Left lung (tissue), 4 donors: ENCODE measurements at regions not wholly inside any gene's neighbourhood (a gene's known extent, or its start where the extent isn't known, plus 50 kb on each side); places are given as distances from the start of the nearest gene placed in this dataset.

ENCODE experiments used
- ATAC-seq: fragments of 200-7000 bp; cut with Tn5 transposase; one replicate; pipeline ENCODE4 v1.9.1; 2020; ENCODE audit warnings: moderate library complexity
- DNase-seq, 4 donors: peaks; one replicate each; pipeline ENCODE4 v3.0.0-alpha.2; 2013 to 2020
- H3K27ac ChIP-seq, 2 donors: fragments of 200-600 bp; sonication (generic) in 1 of 2; one replicate each; pipeline versions ENCODE4 v1.5.0 to v1.8.0; 2020 to 2021
- H3K27me3 ChIP-seq, 2 donors: fragments of 200-600 bp; sonication (generic) in 1 of 2; one replicate each; pipeline versions ENCODE4 v1.5.0 to v1.8.0; 2020 to 2021
- H3K36me3 ChIP-seq, 2 donors: fragments of 200-600 bp; sonication (generic) in 1 of 2; one replicate each; pipeline versions ENCODE4 v1.5.0 to v1.8.0; 2020 to 2021
- H3K4me1 ChIP-seq, 2 donors: fragments of 200-600 bp; one replicate each; pipeline ENCODE4 v1.8.0; 2021
- H3K4me3 ChIP-seq, 2 donors: fragments of 200-600 bp; sonication (generic) in 1 of 2; one replicate each; pipeline versions ENCODE4 v1.5.0 to v1.8.0; 2020 to 2021; ENCODE audit warnings: mild to moderate bottlenecking in 1 of 2
- H3K9me3 ChIP-seq, 2 donors: fragments of 200-600 bp; sonication (generic) in 1 of 2; one replicate each; pipeline versions ENCODE4 v1.5.0 to v1.8.0; 2020 to 2021
- intact Hi-C, 2 donors: fragments of 100-400 bp; cut with DNase I; formaldehyde crosslinking; loops; one replicate each; pipeline versions ENCODE4 v1.11.2 to v1.14.2; 2022
- TF ChIP-seq, protein P1 (sequence below), 2 donors: fragments of 200-600 bp; sonication (generic) in 1 of 2; IDR thresholded peaks; one replicate each; pipeline versions ENCODE4 v1.5.0 to v1.8.0; 2021; ENCODE audit warnings: antibody characterized with exemption in 2 of 2
- donor health status: DM: no; HTN: yes; CAD: no.
- donor health status: DM: no; HTN: no; CAD: no.

DNA sequence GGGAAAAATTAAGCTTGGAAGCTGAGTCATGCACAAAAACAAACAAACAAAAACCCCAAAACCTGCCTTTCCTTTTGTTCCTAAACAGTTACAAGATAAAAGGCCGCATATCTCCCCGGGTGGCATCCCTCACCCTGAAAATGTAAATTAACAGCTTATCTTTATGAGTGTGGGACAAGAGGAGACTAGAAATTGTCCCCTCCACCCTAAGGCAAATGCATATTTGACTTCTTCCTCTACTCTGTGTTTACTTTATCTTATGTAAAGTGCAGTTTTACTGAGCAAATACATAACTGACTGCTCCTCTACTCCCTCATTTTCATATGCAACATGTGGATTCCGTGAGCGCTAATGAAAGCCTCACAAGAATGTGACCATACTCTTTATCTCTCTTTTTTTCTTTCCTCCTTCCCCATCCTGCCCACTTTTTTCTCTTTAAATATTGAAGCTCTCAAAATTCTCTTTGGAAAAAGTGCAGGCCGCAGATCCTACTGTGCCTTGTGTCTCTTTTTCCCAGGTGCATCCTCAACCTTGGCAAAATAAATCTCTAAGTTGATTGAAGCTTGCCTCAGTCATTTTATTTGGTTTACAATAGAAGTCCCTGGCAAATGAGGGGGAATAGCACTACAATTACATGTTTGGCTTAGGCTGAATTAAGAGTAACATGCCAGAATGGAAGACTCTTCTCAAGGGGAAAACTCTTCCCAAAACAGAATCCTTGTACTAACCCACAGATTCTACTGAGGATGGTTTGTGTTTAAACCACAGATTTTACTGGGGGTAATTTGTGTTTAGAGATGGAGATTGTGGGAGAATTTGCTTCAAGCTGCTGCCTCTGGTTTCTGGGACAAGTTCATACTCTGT, 72.7 kb upstream of the WDR72 start:
- Histone ChIP-seq H3K27me3 (no peaks in the 10 kb centered on the region), H3K4me1 (no peaks in the 10 kb centered on the region), H3K27ac (no peak overlapping the region), H3K9me3 (no peaks in the 10 kb centered on the region), H3K4me3 (no peak overlapping the region), H3K36me3 (no peaks in the 10 kb centered on the region)
- intact Hi-C loops: no loop called here
- TF ChIP-seq, protein P1, sequence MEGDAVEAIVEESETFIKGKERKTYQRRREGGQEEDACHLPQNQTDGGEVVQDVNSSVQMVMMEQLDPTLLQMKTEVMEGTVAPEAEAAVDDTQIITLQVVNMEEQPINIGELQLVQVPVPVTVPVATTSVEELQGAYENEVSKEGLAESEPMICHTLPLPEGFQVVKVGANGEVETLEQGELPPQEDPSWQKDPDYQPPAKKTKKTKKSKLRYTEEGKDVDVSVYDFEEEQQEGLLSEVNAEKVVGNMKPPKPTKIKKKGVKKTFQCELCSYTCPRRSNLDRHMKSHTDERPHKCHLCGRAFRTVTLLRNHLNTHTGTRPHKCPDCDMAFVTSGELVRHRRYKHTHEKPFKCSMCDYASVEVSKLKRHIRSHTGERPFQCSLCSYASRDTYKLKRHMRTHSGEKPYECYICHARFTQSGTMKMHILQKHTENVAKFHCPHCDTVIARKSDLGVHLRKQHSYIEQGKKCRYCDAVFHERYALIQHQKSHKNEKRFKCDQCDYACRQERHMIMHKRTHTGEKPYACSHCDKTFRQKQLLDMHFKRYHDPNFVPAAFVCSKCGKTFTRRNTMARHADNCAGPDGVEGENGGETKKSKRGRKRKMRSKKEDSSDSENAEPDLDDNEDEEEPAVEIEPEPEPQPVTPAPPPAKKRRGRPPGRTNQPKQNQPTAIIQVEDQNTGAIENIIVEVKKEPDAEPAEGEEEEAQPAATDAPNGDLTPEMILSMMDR (IDR thresholded peaks at IDR 0.05): no peak
- no peak for DNase-seq
- no peak for ATAC-seq

DNA sequence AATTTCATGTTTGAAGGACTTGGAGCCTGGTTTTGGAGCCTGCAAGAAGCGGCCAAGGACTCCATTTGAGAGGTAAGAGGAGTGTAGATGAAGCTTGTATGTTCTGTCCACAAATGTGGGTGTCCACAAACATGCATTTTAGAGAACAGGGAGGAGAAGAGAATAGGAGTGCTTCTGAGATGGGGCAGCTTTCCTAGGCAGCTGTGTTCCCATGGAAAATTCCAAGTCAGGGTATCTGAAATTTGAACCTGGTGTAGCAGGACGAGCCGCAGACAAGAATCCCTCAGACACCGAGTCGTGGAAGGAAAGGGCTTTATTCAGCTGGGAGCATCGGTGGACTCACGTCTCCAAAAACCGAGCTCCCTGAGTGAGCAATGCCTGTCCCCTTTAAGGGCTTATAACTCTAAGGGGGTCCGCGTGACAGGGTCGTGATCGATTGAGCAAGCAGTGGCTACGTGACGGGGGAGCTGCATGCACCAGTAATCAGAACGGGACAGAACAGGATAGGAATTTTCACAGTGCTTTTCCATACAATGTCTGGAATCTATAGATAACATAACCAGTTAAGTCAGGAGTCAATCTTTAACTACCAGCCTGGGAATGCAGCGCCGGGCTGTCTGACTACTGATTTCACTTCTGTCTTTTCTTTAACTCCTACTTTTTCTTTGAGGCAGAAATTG, 71.4 kb upstream of the WDR72 start:
- no peaks in the 10 kb centered on the region for H3K4me1 ChIP-seq
- H3K36me3 ChIP-seq: no peaks in the 10 kb centered on the region
- TF ChIP-seq, protein P1 (IDR thresholded peaks at IDR 0.05): no peak
- no peak overlapping the region for H3K27ac ChIP-seq
- DNase-seq (no peak), ATAC-seq (no peak)
- intact Hi-C loops: no loop called here
- no peaks in the 10 kb centered on the region for H3K27me3 ChIP-seq
- peaks cover 0 to 4% of the 10 kb centered on the region in 2 donors for H3K9me3 ChIP-seq
- no peak overlapping the region for H3K4me3 ChIP-seq

DNA sequence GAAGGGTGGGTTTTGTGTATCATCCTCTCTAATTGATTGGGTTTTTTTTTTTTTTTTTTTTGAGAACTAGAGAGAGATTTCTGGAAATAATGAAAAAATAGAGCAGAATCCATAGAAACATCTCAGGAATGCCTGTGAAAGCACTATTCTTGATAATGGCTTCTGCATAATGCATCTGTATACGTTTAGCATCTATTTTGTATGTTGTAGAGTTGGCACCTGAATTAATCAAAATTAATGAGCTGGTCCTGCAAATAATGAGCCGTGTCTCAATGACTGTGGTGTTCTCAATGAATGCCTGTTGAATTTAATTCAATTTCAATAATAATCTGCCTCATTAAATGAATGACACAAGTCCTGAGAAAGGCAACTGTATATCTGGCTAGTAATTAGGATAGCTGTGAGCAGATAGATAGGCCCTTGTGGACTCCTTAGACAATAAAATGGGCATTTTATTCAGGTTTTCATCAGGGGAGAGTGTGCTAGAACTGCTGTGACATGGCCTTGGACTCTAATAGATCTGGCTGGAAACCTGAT, 70.5 kb upstream of the WDR72 start:
- no peak overlapping the region for H3K27ac ChIP-seq
- intact Hi-C loops: no loop called here

DNA sequence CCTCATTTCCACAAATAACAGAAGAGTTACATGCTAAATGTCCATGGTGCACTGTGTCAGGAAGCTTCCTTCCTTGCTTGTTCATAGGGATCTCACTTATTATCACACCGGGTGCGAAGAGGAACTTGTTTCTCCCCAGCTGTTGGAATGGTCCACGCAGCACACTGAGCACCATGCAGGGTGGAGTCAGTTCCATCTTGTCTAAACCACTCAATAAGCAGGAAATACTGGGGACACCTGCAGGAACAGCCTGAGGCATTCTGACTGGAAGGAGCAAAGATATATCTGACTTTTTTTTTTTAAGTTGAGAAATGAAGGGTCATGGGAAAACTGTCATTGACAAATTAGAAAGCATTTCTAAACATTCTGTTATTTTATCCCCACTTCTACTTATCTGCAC, 70.0 kb upstream of the WDR72 start:
- Histone ChIP-seq H3K4me3 (no peak overlapping the region), H3K36me3 (no peaks in the 10 kb centered on the region), H3K27ac (no peak overlapping the region), H3K4me1 (no peaks in the 10 kb centered on the region), H3K9me3 (peaks cover 0 to 10% of the 10 kb centered on the region in 2 donors), H3K27me3 (no peaks in the 10 kb centered on the region)
- ATAC-seq: no peak
- DNase-seq: no peak
- TF ChIP-seq, protein P1 (IDR thresholded peaks at IDR 0.05): no peak
- intact Hi-C loops: no loop called here

More for the DNA sequence above, 70.5 kb upstream of the WDR72 start:
- Histone ChIP-seq H3K27me3 (no peaks in the 10 kb centered on the region), H3K4me1 (no peaks in the 10 kb centered on the region), H3K9me3 (peaks cover 0 to 7% of the 10 kb centered on the region in 2 donors), H3K36me3 (no peaks in the 10 kb centered on the region), H3K4me3 (no peak overlapping the region)
- TF ChIP-seq, protein P1 (IDR thresholded peaks at IDR 0.05): no peak
- no peak for ATAC-seq
- no peak for DNase-seq

DNA sequence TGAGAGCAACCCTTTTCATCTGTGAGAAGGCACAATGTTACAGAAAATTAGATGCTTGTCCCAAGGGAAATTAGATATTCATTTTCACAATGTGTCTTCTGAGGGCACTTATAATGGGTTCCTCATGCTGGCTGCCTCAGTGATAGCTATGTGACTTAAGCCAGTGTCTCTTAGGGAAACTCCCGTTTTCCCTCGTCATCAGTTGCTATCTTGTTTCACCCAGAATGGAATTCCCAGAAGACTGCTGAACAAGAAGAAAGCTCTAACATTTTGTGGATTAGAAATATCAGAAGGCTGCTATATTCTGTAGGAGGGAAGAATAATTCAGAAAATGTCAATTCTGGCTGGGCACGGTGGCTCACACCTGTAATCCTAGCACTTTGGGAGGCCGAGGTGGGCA, 67.9 kb upstream of the WDR72 start:
- Histone ChIP-seq H3K27me3 (no peaks in the 10 kb centered on the region), H3K4me3 (no peak overlapping the region), H3K36me3 (no peaks in the 10 kb centered on the region), H3K4me1 (no peaks in the 10 kb centered on the region), H3K9me3 (peaks cover 0 to 19% of the 10 kb centered on the region in 2 donors), H3K27ac (no peak overlapping the region)
- no peak for DNase-seq
- no peak for ATAC-seq
- TF ChIP-seq, protein P1 (IDR thresholded peaks at IDR 0.05): no peak
- intact Hi-C loops: no loop called here
